Peyer's patch (tissue), 4 donors: ENCODE measurements at regions not wholly inside any gene's neighbourhood (a gene's known extent, or its start where the extent isn't known, plus 50 kb on each side); places are given as distances from the start of the nearest gene placed in this dataset.

ENCODE experiments used
- DNase-seq, 3 donors: peaks; one replicate each; pipeline ENCODE4 v3.0.0-alpha.2; 2017 to 2019
- H3K27ac ChIP-seq, 4 donors: fragments of 200-600 bp; sonication (generic); one replicate each; pipeline ENCODE4 v1.5.1; 2016 to 2019
- H3K27me3 ChIP-seq, 2 donors: fragments of 200-600 bp; sonication (generic); one replicate each; pipeline ENCODE4 v1.5.1; 2019
- H3K36me3 ChIP-seq, 3 donors: fragments of 200-600 bp; sonication (generic); one replicate each; pipeline ENCODE4 v1.5.1; 2016 to 2019
- H3K4me1 ChIP-seq, 4 donors: fragments of 200-600 bp; sonication (generic); one replicate each; pipeline ENCODE4 v1.5.1; 2016 to 2019
- H3K4me3 ChIP-seq, 4 donors: fragments of 200-600 bp; sonication (generic); 1 replicate in 3 of 4; 2 replicates in 1 of 4; pipeline ENCODE4 v1.5.1; 2016 to 2019; ENCODE audit warnings: mild to moderate bottlenecking in 1 of 4
- H3K9me3 ChIP-seq, 4 donors: fragments of 200-600 bp; sonication (generic); one replicate each; pipeline ENCODE4 v1.5.1; 2016 to 2019; ENCODE audit warnings: mild to moderate bottlenecking in 1 of 4
- CTCF ChIP-seq, 6 experiments: fragments of 450-650 bp in 4 of 6; fragments of 200-600 bp in 2 of 6; sonication (generic) in 1 of 6; IDR thresholded peaks; one replicate each; pipeline ENCODE4 v1.5.1; 2017 to 2019; ENCODE audit warnings: antibody characterized with exemption in 6 of 6, mild to moderate bottlenecking in 3 of 6, moderate library complexity in 1 of 6
- POLR2A ChIP-seq, 2 donors: fragments of 450-650 bp; IDR thresholded peaks; one replicate each; pipeline ENCODE4 v1.5.1; 2017; ENCODE audit warnings: antibody characterized with exemption in 2 of 2, mild to moderate bottlenecking in 2 of 2, moderate library complexity in 2 of 2

GRCh38 chr2:226387499-226387942 lies 412.1 kb downstream of the IRS1 start:
- TF ChIP-seq POLR2A (IDR thresholded peaks at IDR 0.05) = no peak
- TF ChIP-seq CTCF (IDR thresholded peaks at IDR 0.05) = no peak
- Histone ChIP-seq H3K27ac (no peak overlapping the region), H3K36me3 (no peaks in the 10 kb centered on the region), H3K4me1 (no peaks in the 10 kb centered on the region), H3K9me3 (no peaks in the 10 kb centered on the region), H3K4me3 (no peak overlapping the region), H3K27me3 (no peaks in the 10 kb centered on the region)
- DNase-seq = no peak

GRCh38 chr2:226383461-226383860 lies 416.2 kb downstream of the IRS1 start:
- no peak for DNase-seq
- no peak for TF ChIP-seq POLR2A (IDR thresholded peaks at IDR 0.05)
- TF ChIP-seq CTCF (IDR thresholded peaks at IDR 0.05) = no peak
- Histone ChIP-seq H3K4me3 (no peak overlapping the region), H3K9me3 (no peaks in the 10 kb centered on the region), H3K27ac (no peak overlapping the region), H3K27me3 (no peaks in the 10 kb centered on the region), H3K36me3 (no peaks in the 10 kb centered on the region), H3K4me1 (no peaks in the 10 kb centered on the region)

GRCh38 chr2:226380679-226381078 lies 418.9 kb downstream of the IRS1 start:
- Histone ChIP-seq H3K4me1 (no peaks in the 10 kb centered on the region), H3K27ac (no peak overlapping the region), H3K36me3 (no peaks in the 10 kb centered on the region), H3K27me3 (no peaks in the 10 kb centered on the region), H3K9me3 (no peaks in the 10 kb centered on the region), H3K4me3 (no peak overlapping the region)
- TF ChIP-seq CTCF (IDR thresholded peaks at IDR 0.05) (no peak), POLR2A (IDR thresholded peaks at IDR 0.05) (no peak)
- no peak for DNase-seq

GRCh38 chr2:226378753-226379705 lies 420.6 kb downstream of the IRS1 start:
- no peak for DNase-seq
- no peaks in the 10 kb centered on the region for H3K9me3 ChIP-seq
- no peak overlapping the region for H3K27ac ChIP-seq
- H3K4me3 ChIP-seq = no peak overlapping the region
- H3K27me3 ChIP-seq = no peaks in the 10 kb centered on the region
- H3K4me1 ChIP-seq = no peaks in the 10 kb centered on the region
- H3K36me3 ChIP-seq = no peaks in the 10 kb centered on the region
- no peak for TF ChIP-seq POLR2A (IDR thresholded peaks at IDR 0.05)
- TF ChIP-seq CTCF (IDR thresholded peaks at IDR 0.05) = no peak

GRCh38 chr2:226376516-226377180 lies 423.0 kb downstream of the IRS1 start:
- no peak overlapping the region for H3K27ac ChIP-seq
- no peaks in the 10 kb centered on the region for H3K9me3 ChIP-seq
- no peaks in the 10 kb centered on the region for H3K27me3 ChIP-seq
- H3K4me3 ChIP-seq = no peak overlapping the region
- no peaks in the 10 kb centered on the region for H3K4me1 ChIP-seq
- H3K36me3 ChIP-seq = no peaks in the 10 kb centered on the region
- no peak for DNase-seq
- TF ChIP-seq CTCF (IDR thresholded peaks at IDR 0.05) (no peak), POLR2A (IDR thresholded peaks at IDR 0.05) (no peak)
